Glomerular visceral epithelial cell (primary cell): ENCODE measurements at regions not wholly inside any gene's neighbourhood (a gene's known extent, or its start where the extent isn't known, plus 50 kb on each side); places are given as distances from the start of the nearest gene placed in this dataset.
A peak's percentile ranks its signal among the peaks of the same experiment; 100 is the strongest.
"Not testable (repeated sequence)": the region's sequence is repeated elsewhere in the genome, so short reads cannot be mapped to it uniquely, and the experiment has no call there.

Source experiments
- DNase-seq: peaks from one replicate; pipeline ENCODE4 v3.0.0-alpha.2; 2016; ENCODE audit errors: extremely low spot score

DNA sequence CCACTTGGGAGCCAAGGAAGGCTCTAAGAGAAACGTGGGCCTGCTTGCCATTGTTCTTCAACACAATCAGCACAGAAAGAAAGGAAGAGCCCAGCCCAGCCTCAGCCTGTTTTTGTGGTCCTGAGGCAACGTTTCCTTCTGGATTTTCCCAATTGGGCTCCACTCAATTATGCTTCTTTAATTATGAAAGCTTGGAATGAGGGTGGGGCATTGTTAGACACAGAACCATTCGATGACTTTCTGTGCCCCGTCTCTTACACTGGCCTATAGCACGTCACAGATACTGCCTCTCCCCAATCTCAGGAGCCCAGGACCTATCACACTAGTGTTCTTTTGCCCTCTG is 207.4 kb downstream of the ZFP36L2 start:
- DNase-seq: no peak

DNA sequence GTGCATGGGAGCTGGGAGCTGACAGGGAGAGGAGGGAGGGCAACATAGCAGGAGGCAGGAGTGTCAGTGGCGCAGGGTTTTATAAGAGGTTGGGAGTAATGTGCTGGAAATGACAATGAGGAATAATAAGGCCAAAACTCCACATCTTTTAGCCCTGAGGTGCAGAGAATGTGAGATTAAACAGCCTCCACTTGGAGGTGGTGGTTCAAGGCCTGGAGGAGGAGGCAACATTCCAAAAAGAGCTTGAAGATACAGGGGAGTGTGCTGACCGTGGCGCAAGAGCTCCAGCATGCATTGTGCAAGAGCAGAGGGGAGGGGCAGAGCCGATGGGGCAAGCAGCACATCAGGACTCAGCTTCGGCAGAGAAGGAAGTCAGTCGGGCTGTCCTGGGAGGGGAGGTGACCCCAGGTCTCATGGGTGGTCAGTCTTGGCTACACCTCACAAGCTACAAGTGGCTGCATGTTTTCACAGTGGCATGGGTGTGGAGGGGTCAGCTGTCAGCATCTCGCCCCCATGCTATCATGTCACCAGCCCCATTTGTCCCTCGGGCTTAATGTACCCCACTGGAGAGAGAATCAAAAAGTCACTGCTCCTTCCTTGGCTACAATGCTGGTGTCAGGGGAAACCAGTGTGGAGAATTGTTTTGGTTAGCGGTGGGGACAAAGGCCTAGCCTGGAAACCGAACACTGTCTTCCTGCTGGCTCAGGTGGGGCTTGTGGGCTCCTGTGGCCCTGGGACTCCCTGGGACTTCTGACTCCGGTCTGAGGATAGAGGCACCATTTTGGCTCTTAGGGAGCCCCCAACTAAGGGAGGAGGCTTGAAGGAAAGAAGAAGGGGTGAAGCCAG is 208.0 kb downstream of the ZFP36L2 start:
- DNase-seq: peak; percentile 12

DNA sequence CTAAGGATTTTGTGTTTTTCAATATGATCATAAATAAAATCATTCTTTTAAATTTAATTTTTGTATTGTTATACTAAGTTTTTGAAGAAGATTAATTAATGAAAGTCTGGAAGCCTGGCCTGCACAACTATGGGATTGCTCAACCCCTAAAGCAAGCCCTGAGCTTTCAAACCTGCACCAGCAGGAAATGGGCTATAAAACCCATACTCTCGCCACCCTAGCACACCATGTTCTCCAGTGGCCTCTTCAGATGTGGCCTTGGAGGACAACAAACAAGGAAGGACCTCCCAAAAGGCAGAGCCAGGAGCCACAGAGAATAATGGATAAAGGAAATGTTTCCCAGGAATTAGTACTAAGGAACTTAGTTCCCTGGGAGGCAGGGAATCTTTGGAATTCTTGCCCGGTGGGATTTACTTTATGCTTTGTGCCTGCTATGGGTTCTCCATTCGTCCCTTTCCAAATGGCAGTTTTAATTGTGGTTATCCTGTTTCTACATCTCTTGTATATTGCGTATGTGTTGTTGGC is 212.5 kb downstream of the ZFP36L2 start:
- DNase-seq: no peak

DNA sequence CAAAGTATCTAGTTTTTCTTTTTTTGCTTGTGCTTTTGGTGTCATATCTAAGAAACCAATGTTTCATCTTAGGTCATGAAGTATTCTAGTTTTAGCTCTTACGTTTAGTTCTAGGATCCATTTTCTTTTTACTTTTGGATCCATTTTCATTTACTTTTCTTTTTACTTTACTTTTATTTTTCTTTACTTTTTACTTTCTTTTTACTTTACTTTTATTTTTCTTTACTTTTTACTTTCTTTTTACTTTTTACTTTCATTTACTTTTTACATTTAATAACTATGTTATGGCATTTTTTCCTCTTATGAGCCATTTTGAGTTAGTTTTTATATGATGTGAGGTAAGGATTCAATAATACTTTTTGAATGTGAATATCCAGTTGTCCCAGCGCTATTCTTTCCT is 213.4 kb downstream of the ZFP36L2 start:
- DNase-seq: no peak

DNA sequence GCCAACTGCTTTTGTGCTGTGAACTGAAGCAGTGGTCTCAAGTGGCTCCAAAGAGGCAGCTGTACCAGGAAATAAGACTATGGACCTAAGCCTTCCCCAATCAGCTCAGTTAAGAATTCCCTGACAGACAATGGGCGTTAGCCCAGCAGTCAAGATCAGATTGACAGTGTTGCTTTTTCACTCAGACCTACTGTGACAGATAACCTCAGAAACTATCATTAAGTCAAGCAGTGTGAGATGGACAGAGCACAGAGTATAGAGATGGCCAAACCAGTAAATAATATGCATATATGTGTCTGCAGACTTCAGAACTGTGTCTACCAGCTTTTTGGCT is 215.3 kb downstream of the ZFP36L2 start:
- DNase-seq: no peak

DNA sequence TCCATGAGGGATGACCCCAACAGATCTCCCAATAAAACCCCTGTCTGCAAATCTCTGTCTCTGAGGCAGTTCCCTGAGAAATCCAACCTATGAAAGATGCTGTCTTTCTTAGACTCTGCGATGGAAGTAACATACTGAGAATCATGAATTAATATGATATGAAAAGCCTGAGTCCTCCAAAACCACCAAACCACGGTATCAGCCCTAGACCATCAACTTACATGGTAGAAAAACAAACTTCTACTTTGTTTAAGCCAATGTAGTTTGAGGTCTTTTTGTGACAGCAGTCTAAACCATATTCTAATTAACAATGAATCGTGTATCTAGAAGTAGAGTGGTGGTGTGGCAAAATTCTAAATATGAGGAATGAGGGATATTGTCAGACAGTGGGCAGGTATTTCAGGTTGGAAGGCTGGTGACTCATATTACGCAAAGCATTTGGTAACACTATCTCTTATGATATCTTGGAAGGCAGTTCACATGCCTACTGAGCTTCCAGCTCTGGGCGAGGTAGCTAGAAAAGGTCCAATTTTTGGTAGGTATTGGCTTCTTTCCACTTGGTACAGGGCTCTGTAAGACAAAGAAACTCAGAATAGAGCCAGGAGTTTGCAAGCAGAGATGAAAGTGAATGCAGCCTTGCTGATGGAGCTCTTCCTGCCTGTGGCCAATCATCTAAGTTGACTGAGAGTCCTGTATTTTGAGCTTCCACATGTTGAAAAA is 215.8 kb downstream of the ZFP36L2 start:
- no peak for DNase-seq

DNA sequence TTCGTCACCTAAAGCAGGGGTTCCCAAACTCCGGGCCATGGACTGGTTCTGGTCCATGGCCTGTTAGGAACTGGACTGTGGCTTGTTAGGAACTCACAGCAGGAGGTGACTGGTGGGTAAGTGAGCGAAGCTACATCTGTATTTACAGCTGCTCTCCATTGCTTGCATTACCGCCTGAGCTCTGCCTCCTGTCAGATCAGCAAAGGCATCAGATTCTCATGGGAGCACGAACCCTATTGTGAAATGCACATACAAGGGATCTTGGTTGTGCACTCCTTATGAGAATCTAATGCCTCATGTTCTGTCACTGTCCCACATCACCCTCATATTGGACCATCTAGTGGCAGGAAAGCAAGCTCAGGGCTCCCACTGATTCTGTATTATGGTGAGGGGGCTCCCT is 217.0 kb downstream of the ZFP36L2 start:
- DNase-seq: no peak

DNA sequence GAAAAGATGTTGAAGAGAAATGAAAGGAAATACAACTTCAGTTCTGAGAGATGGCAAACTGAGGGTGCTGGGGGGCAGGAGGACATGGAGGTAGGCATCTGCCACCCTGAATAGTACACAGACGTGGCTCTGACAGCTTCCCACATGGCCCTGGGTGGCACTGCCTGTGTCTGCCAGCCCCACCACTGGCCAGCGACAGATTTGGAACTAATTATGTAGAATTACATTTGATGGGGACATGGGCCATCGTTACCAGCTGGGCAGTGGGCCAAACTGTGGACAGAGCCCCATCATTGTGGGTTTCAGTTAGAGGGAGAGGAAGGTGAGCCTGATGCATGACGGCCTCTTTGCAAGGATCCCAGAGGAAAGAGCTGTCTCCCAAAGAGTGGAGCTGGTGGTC is 216.0 kb upstream of the HAAO start:
- DNase-seq: no peak

DNA sequence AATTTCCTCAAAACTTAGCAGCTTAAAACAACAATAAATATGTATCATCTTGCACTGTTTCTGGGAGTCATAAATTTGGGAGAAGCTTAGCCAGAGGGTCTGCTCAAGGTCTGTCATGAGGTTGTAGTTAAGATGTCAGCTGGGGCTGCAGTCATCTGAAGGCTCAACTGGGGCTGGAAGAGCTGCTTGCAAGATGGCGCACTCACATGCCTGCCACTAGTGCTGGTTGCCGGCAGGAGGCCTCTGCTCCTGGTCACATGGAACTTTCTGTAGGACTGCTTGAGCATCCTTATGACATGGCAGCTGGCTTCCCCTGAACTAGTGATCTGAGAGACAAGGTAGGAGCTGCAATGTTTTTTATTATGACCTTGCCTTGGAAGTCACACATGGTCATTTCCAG is 215.5 kb upstream of the HAAO start:
- no peak for DNase-seq

DNA sequence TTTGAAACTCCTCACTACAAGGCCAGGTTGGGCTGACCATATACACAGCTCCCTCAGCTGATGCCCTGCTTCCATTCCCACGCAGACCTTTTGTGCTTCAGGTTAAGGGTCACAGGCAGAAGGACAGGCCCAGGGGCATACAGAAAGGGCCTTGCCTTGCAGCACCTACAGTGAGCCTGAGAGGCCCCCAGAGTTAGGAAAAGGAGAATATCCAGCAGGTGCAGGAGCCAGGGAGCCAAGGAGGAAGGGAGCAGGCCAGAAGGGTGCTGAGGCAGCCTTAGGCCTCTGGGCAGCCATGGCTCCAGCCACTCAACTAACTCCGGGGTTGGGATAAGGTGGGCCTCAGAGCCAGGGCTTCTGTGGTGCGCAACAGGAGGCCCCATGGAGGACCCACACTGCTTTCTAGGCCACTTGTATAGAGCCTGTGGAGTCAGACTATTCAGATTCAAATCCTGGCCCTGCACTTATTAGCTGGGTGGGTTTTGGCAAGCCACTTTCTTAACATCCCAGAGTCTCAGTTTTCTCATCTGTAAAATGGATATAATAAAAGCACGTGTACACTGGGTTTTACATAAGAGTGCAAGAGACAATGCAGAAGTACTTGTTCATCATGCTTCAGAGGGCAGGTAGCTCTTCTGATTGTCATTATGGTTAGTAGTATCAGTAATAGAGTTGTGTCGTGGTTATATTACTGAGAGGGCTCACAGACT is 214.6 kb upstream of the HAAO start:
- DNase-seq: no peak

DNA sequence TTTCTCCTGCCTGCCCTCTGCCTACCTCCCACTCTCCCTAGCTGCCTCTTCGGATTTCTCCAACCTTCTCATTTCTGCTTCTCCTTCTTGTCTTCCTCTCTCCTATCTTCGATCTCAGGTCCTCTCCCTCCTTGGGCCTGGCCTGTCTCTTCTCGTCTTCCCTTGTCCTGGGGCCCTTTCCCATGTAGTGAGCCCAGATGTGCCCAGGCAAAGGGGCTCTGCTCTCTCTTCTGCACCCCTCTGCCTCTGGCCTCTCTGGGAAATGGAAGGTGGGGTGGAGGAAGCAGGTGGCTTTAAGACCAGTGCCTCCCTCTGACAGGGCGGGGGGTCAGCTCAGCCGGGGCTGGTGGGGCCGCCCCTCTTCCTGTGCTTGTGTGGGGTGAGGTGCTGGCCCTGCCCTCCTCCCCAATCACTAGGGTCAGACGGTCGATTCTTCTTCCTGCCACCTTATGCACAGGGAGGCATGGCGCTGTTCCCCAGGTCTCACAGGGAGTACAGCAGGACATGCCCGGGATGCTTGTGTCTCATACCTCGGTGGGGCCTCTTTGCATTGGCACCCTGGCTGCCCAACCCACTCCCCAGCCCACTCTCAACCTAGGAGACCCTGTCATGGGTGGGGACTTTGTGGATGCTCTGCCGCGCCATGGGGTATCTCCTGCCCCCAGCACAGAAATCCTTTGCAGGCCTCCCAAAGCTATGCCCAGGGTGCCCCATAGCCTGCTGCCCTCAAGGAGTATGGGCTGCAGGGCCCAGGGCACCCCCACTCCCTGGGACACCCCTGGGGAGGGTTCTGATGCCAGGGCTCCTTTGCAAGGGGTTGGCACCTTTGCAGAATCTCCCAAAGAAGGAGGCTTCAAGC is 213.8 kb upstream of the HAAO start:
- no peak for DNase-seq

DNA sequence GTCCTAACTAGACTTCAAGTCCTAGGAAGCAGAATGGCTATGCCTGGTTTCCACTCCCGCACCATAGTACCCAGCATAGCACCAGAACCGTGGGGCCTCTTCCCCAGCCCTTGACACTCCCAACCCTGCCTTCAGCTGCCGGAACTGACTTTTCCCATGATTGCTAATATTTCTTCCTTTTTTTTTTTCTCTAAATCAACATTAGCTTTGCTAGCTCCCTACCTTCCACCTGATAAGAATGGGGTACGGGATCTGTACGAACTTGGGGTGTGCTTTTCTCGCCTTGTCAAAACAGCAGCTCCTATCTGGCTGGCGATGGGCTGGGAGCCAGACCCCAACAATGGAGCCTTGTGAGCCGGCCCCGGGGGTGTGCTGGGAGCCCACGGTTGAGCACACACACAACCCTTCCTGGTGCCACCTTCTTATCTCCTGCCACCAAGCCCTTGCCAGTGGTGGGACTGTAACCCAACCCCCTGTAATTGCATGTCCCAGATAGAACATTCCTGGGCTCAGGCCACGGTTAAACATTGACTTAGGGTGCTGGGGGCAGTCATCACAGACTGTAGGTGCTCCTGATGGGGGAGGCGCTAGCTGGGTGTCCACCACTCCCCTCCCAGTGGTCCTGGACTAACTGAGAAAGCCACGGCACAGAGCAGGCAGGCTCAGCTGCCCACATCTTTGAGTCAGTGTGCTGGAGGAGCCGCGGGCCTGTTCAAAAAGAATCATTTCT is 213.0 kb upstream of the HAAO start:
- peak; percentile 60 for DNase-seq

DNA sequence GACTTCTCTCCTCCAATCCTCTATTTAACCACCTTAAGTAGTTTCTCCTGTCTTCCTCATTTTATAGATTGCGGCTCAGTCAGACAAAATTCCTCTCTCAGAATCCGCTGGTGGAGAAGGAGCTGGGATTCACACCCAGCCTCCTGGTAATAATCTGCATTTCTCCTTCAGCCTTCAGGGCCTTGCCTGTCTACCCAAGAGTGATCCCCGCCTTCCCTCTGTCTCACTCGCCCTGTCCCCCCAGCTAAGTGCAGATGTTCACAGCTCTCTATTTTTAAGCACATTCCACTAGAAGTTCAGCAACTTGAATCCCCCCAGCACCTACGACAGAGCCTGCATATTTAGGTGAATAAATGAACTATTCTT is 212.5 kb upstream of the HAAO start:
- no peak for DNase-seq

DNA sequence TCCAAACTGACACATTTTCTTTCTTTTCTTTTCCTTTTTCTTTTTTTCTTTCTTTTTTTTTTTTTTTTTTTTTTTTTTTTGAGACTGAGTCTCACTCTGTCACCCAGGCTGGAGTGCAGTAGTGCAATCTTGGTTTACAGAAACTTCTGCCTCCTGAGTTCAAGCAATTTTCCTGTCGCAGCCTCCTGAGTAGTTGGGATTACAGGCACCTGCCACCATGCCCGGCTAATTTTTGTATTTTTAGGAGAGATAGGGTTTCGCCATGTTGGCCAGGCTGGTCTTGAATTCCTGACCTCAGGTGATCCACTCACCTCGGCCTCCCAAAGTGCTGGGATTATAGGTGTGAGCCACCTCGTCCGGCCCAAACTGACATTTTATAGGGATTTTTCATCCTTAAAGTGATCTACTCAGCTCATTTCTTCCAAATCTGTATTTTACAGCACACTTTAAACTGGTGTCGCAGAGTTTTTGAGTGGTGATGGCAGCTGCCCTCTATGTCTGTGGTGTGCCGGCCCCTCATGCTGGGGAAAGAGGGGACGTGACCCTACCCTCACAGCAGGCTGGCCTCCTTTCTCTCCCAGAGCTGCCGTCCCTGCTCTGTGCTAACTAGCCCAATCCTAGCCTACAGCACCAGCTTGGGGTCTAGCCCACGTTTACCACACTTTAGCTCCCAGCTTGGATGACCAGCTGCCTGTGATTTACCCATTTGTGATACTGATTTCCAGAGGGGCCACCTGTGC is 211.9 kb upstream of the HAAO start:
- DNase-seq: not testable (repeated sequence)

DNA sequence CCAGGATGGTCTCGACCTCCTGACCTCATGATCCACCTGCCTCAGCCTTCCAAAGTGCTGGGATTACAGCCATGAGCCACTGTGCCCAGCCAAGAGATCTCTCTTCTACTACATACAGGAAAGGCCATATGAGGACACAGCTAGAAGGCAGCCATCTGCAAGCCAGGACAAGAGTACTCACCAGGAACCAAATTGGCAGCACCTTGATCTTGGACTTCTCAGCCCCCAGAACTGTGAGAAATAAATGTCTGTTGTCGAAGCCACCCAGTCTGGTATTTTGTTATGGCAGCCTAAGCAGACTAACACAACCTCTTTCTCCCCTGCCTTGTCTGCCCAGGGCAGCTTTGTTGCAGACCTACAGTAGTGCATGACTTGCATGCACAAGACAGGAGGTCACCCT is 211.3 kb upstream of the HAAO start:
- no peak for DNase-seq

DNA sequence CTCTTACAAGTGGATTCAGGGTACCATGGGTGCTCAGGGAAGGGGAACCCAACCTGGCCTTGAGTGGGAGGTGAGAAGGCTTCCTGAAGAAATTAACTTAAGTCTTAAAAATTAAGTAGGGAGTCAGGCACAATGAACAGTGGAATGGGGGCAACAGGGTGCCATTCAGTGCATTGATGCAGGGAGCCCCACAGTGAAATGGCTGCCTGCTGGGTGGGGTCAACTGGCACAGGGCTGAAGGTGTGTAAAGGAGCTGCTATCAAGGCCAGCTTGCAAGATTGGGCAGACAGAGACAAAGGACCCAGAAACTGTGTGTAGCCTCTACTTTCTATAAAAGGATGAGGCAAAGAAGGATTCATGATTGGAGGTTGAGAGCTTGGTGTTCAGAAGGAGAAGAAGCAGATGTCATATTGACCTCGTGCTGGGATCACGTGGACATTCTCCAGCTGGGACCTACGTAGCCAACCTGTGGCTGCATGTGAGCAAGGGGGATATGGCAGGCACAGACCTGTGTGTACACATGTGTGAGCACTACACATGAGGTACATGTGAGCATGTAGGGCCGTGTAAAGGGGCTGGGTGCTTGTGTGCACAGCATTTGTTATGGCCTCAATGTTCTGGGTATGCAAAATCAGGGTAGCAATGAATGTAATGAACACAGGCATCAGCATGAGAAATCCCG is 209.5 kb upstream of the HAAO start:
- DNase-seq: no peak

DNA sequence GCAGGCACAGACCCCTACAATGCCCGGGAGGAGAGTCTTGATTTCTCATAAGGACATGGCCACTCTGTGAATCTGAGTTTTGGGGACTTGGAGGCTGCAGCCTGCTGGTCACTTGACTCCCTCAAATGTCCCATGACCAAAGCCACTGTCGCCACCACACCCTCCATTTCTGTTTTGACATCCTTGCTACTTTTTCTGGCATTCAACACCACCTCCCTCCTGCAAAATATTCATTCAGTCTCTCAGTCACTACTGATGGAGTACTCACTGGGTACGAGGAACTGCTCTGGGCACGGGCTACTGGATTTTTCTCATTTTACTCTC is 208.6 kb upstream of the HAAO start:
- DNase-seq: no peak

DNA sequence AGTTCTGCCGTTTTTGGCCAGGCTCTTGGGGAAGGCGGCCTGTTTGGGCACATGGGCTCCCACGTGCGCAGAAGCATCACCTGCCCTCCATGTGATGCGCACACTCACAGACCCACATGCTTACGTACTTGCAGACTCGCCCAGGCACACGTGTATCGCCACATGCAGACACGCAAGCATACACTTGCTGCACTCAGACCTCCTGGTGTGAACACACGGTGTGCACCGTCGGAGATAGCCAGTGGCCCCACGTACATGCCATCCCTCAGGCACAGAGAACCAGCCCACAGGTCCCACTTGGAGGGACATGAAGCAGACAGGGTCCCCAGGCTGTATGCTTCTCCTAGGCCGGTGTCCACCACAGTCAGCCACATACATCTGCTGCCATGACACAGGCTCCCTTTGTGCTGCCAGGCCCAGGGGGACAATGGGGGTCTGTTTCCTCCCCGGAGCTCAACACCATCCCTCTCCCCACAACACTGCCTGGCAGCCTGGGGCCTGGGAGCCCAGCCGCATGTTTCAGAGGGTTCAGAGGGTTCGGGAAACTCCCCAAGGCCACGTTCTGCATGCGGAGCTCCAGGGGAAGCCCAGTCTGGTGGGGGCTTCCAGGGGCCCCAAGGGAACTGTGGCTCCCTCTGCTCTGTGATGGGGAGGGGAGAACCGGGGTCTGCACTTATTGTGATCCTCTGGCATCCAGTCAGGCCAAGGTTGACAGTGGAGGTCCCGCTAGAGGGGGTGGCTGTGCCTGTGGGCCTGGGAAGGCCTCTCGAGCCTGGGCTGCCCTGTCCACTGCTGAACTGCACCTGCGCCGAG is 208.1 kb upstream of the HAAO start:
- DNase-seq: no peak

DNA sequence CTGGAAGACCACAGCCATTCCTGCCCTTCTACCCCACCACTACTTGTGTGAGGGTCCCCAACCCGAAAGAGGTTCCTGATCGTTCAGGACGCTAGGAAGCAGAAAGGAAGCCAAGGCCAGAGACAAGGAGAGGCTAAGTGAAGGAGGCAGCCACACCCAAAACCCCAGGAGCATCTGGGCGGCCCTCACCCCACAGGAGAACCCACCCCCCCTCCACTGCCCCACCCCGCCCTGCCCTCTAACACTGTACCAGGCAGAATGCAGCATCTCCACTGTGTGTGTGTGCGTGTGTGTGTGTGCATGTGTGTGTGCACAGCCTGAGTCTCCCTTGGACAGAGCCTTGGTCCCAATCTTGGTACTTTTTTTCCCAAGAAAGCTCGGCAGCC is 207.5 kb upstream of the HAAO start:
- DNase-seq: no peak
